HepG2 (cell line): ENCODE measurements at regions not wholly inside any gene's neighbourhood (a gene's known extent, or its start where the extent isn't known, plus 50 kb on each side); places are given as distances from the start of the nearest gene placed in this dataset.

Source experiments
- ATAC-seq: fragments of 200-7000 bp; cut with Tn5 transposase; 3 replicates; pipeline ENCODE4 v1.9.1; 2020; ENCODE audit warnings: mild to moderate bottlenecking, moderate library complexity
- BruUV-seq: library from RNA; stranded (reverse); fragments of 400-500 nt; replicated peaks from 2 replicates; lab custom pipeline; 2021; lab: Mats Ljungman, UMichigan
- CTCF ChIA-PET: fragments of 300-600 bp; formaldehyde crosslinking; extraction: SDS; loops from one replicate; lab custom pipeline; 2021; ENCODE audit warnings: low total read pairs, inconsistent platforms, low intra/inter-chr PET ratio; lab: Yijun Ruan, JAX
- POLR2A ChIA-PET: fragments of 350-600 bp; sonication (Branson Sonifier 250); formaldehyde crosslinking; loops from one replicate; lab custom pipeline; 2020; ENCODE audit warnings: antibody characterized with exemption, inconsistent platforms; lab: Yijun Ruan, JAX
- DNase-seq: peaks from one replicate; pipeline ENCODE4 v3.0.0-alpha.2; 2015; ENCODE audit warnings: low spot score
- FAIRE-seq: peaks from 3 replicates; lab custom pipeline; 2011; peaks lifted over from hg19 to GRCh38; lab: Jason Lieb, UNC
- H2AFZ ChIP-seq: one replicate; pipeline ENCODE4 v1.6.1; 2011; ENCODE audit warnings: low read length, inconsistent platforms
- H3K27ac ChIP-seq: fragments of 300-600 bp; 3 replicates; pipeline ENCODE4 v1.8.0; 2011; ENCODE audit warnings: mixed run types, mild to moderate bottlenecking, mixed read lengths, low read length, inconsistent platforms; ENCODE audit not compliant: insufficient read depth; ENCODE audit errors: extremely low read length
- H3K27me3 ChIP-seq, 2 experiments: fragments of 200-600 bp in 1 of 2; 2 replicates in 1 of 2; 3 replicates in 1 of 2; pipeline versions ENCODE4 v1.6.0 to v1.8.0; 2011; ENCODE audit warnings: low read length in 2 of 2, mild to moderate bottlenecking in 2 of 2, moderate library complexity in 2 of 2, inconsistent platforms in 1 of 2; ENCODE audit not compliant: insufficient read depth in 2 of 2, control insufficient read depth in 1 of 2
- H3K36me3 ChIP-seq, 2 experiments: fragments of 200-600 bp in 1 of 2; replicated peaks in 1 of 2; 2 replicates in 1 of 2; 3 replicates in 1 of 2; pipeline versions ENCODE4 v1.5.1 to v1.8.0; 2011; ENCODE audit warnings: low read length in 2 of 2, inconsistent platforms in 1 of 2; ENCODE audit not compliant: insufficient read depth in 2 of 2, control insufficient read depth in 1 of 2
- H3K4me1 ChIP-seq: 2 replicates; pipeline ENCODE4 v1.5.1; 2012; ENCODE audit warnings: low read length, inconsistent platforms; ENCODE audit not compliant: insufficient read depth
- H3K4me2 ChIP-seq: 2 replicates; pipeline ENCODE4 v1.6.0; 2011; ENCODE audit warnings: low read depth, low read length, inconsistent platforms
- H3K4me3 ChIP-seq, 3 experiments: fragments of 200-600 bp in 1 of 3; sonication (generic), shearing (Covaris generic) in 1 of 3; replicated peaks in 1 of 3; 2 replicates each; pipeline ENCODE4 v1.5.1; 2011 to 2016; ENCODE audit warnings: low read length in 3 of 3, inconsistent platforms in 2 of 3, low read depth in 2 of 3, mild to moderate bottlenecking in 2 of 3, control low read depth in 1 of 3, mixed read lengths in 1 of 3; ENCODE audit not compliant: insufficient read depth in 1 of 3
- H3K79me2 ChIP-seq: one replicate; pipeline ENCODE4 v1.6.1; 2011; ENCODE audit warnings: low read length, inconsistent platforms; ENCODE audit not compliant: insufficient read depth
- H3K9ac ChIP-seq: 2 replicates; pipeline ENCODE4 v1.6.0; 2011; ENCODE audit warnings: mild to moderate bottlenecking, low read depth, low read length, inconsistent platforms; ENCODE audit not compliant: insufficient read depth
- H3K9me3 ChIP-seq: 2 replicates; pipeline ENCODE4 v1.5.1; 2012; ENCODE audit warnings: mild to moderate bottlenecking, low read length
- H4K20me1 ChIP-seq: 2 replicates; pipeline ENCODE4 v1.6.0; 2011; ENCODE audit warnings: inconsistent platforms, mild to moderate bottlenecking, low read length, moderate library complexity; ENCODE audit not compliant: insufficient read depth
- CHD2 ChIP-seq: IDR thresholded peaks from 2 replicates; pipeline ENCODE4 v1.6.1; 2011; ENCODE audit warnings: low read depth, low read length, improper control_type of control experiment
- CREM ChIP-seq, 2 experiments: sonication (generic) in 1 of 2; formaldehyde crosslinking in 1 of 2; IDR thresholded peaks; 2 replicates each; pipeline versions ENCODE4 v1.4.0 to v1.6.1; 2016 to 2020; ENCODE audit warnings: antibody characterized with exemption in 1 of 2, mild to moderate bottlenecking in 1 of 2, missing genetic modification reagents in 1 of 2
- CTCF ChIP-seq: sonication (generic); formaldehyde crosslinking; IDR thresholded peaks from 2 replicates; pipeline ENCODE4 v1.5.0; 2020; ENCODE audit warnings: mild to moderate bottlenecking, missing genetic modification reagents, moderate library complexity
- DNMT1 ChIP-seq: sonication (generic); formaldehyde crosslinking; IDR thresholded peaks from 2 replicates; pipeline ENCODE4 v1.5.1; 2020; ENCODE audit warnings: mild to moderate bottlenecking, missing genetic modification reagents
- HCFC1 ChIP-seq: fragments of 150-350 bp; IDR thresholded peaks from 2 replicates; pipeline ENCODE4 v1.6.1; 2014; ENCODE audit warnings: low read depth, low read length
- NFATC3 ChIP-seq: sonication (generic); formaldehyde crosslinking; IDR thresholded peaks from 2 replicates; pipeline ENCODE4 v1.5.1; 2020; ENCODE audit warnings: mild to moderate bottlenecking, missing genetic modification reagents
- ZFP41 ChIP-seq: sonication (generic); formaldehyde crosslinking; IDR thresholded peaks from 2 replicates; pipeline ENCODE4 v1.4.0; 2020; ENCODE audit warnings: mild to moderate bottlenecking, missing genetic modification reagents, borderline replicate concordance
- ZNF335 ChIP-seq: sonication (generic); formaldehyde crosslinking; IDR thresholded peaks from 2 replicates; pipeline ENCODE4 v1.4.0; 2020; ENCODE audit warnings: missing genetic modification reagents
- ZNF44 ChIP-seq: sonication (generic); formaldehyde crosslinking; IDR thresholded peaks from 2 replicates; pipeline ENCODE4 v1.5.1; 2020; ENCODE audit warnings: mild to moderate bottlenecking, missing genetic modification reagents
- ZNF839 ChIP-seq: sonication (generic); formaldehyde crosslinking; IDR thresholded peaks from 2 replicates; pipeline ENCODE4 v1.4.0; 2020; ENCODE audit warnings: missing genetic modification reagents, mild to moderate bottlenecking, borderline replicate concordance
- WGBS: methylation state at CpG from one replicate; pipeline ENCODE4 v1.1.6; 2017; ENCODE audit warnings: low lambda C conversion rate; 5-methylcytosine and 5-hydroxymethylcytosine counted together
- in situ Hi-C: cut with HindIII; loops from 2 replicates; pipeline ENCODE4 v1.10.0; 2017; ENCODE audit warnings: low pct_unique_long_range_greater_than_20kb; ENCODE audit not compliant: extremely low pct_ligation_motif_present
- intact Hi-C: fragments of 100-400 bp; cut with micrococcal nuclease; formaldehyde crosslinking; loops from one replicate; pipeline ENCODE4 v1.10.0; 2022; ENCODE audit not compliant: unreplicated experiment

- Histone ChIP-seq H3K9ac (no peak overlapping the region), H3K36me3 (no peaks in the 10 kb centered on the region), H3K4me3 (no peak overlapping the region), H3K27me3 (no peaks in the 10 kb centered on the region; a peak in 1 of 5 replicates), H4K20me1 (no peaks in the 10 kb centered on the region), H3K9me3 (no peaks in the 10 kb centered on the region), H3K4me1 (no peaks in the 10 kb centered on the region), H2AFZ (no peak overlapping the region), H3K4me2 (no peak overlapping the region), H3K27ac (no peak overlapping the region), H3K79me2 (no peaks in the 10 kb centered on the region)
- TF ChIP-seq ZNF44 (CRISPR knock-in tag): no peak
- no peak for TF ChIP-seq CTCF (CRISPR knock-in tag)
- TF ChIP-seq ZNF839 (CRISPR knock-in tag): no peak
- no peak for TF ChIP-seq CREM (IDR thresholded peaks at IDR 0.05)
- no peak for TF ChIP-seq CREM (CRISPR knock-in tag; IDR thresholded peaks at IDR 0.05)
- no peak for TF ChIP-seq ZFP41 (CRISPR knock-in tag)
- no peak for TF ChIP-seq ZNF335 (CRISPR knock-in tag)
- no peak for TF ChIP-seq HCFC1
- TF ChIP-seq DNMT1 (CRISPR knock-in tag): no peak
- no peak for TF ChIP-seq NFATC3 (CRISPR knock-in tag)
- no peak for TF ChIP-seq CHD2
- no peak for FAIRE-seq
- ChIA-PET CTCF (no interaction called here), POLR2A (no interaction called here)
- intact Hi-C loops: no loop called here
- in situ Hi-C loops: no loop called here
- no peak for DNase-seq
- WGBS: 35% methylated on average over 4 of the region's 4 CpGs
- BruUV-seq: no TSS peak
- no peak for ATAC-seq
These were observed 282.5 kb upstream of the RASGEF1B start for GRCh38 chr4:81754169-81754568.
